Posterior vena cava (tissue), 2 donors: ENCODE measurements at regions not wholly inside any gene's neighbourhood (a gene's known extent, or its start where the extent isn't known, plus 50 kb on each side); places are given as distances from the start of the nearest gene placed in this dataset.
A peak's percentile ranks its signal among the peaks of the same experiment; 100 is the strongest.
"Not testable (repeated sequence)": the region's sequence is repeated elsewhere in the genome, so short reads cannot be mapped to it uniquely, and the experiment has no call there.

ENCODE experiments used
- DNase-seq: peaks from one replicate; pipeline ENCODE4 v3.0.0-alpha.2; 2020; ENCODE audit warnings: low spot score
- intact Hi-C, 2 donors: fragments of 100-400 bp; cut with DNase I; formaldehyde crosslinking; loops; one replicate each; pipeline versions ENCODE4 v1.14.1 to v1.14.2; 2022 to 2023
- donor health status: DM: yes; HTN: yes; CAD: no.
- donor health status: DM: yes; HTN: yes; CAD: no.

- DNase-seq: no peak
- intact Hi-C loops: no loop called here
These were observed 173.4 kb downstream of the NDUFS4 start for GRCh38 chr5:53733853-53734252.

GRCh38 chr5:53738105-53738504 is 177.7 kb downstream of the NDUFS4 start:
- intact Hi-C loops: no loop called here
- DNase-seq: no peak

- DNase-seq: no peak
- intact Hi-C loops: no loop called here
These were observed 178.7 kb downstream of the NDUFS4 start for GRCh38 chr5:53739111-53739510.

- intact Hi-C loops: no loop called here
- DNase-seq: no peak
These were observed 189.2 kb downstream of the NDUFS4 start for GRCh38 chr5:53749621-53750020.

- DNase-seq, intact Hi-C loops: not testable (repeated sequence)
These were observed 191.8 kb downstream of the NDUFS4 start for GRCh38 chr5:53752282-53752681.

- intact Hi-C loops: no loop called here
- no peak for DNase-seq
These were observed 206.2 kb downstream of the NDUFS4 start for GRCh38 chr5:53766673-53767072.

- intact Hi-C loops: no loop called here
- peak; percentile 56 for DNase-seq
These were observed 217.6 kb downstream of the NDUFS4 start for GRCh38 chr5:53777864-53778618.

- peak; percentile 77 for DNase-seq
- intact Hi-C loops: no loop called here
These were observed 219.1 kb downstream of the NDUFS4 start for GRCh38 chr5:53779541-53779981.

- intact Hi-C loops: no loop called here
These were observed 222.2 kb downstream of the NDUFS4 start for GRCh38 chr5:53782620-53783019.

GRCh38 chr5:53783624-53784228 is 223.3 kb downstream of the NDUFS4 start:
- DNase-seq: peak; percentile 56
- intact Hi-C loops: no loop called here

More at GRCh38 chr5:53782620-53783019, 222.2 kb downstream of the NDUFS4 start:
- no peak for DNase-seq

- intact Hi-C loops: no loop called here
- no peak for DNase-seq
These were observed 224.2 kb downstream of the NDUFS4 start for GRCh38 chr5:53784596-53784995.

GRCh38 chr5:53785924-53786323 is 225.5 kb downstream of the NDUFS4 start:
- intact Hi-C loops: no loop called here
- no peak for DNase-seq

- intact Hi-C loops: loop anchor here in 1 of 2 donors (5.0 kb wide), 1 partner anchor 1447 kb away; no protein-coding TSS in a partner anchor
- no peak for DNase-seq
These were observed 229.6 kb downstream of the NDUFS4 start for GRCh38 chr5:53790026-53790425.

- intact Hi-C loops: loop anchor here in 1 of 2 donors (5.0 kb wide), 1 partner anchor 1445 kb away; no protein-coding TSS in a partner anchor
- DNase-seq: no peak
These were observed 231.9 kb downstream of the NDUFS4 start for GRCh38 chr5:53792338-53792737.

- intact Hi-C loops, DNase-seq: not testable (repeated sequence)
These were observed 239.2 kb downstream of the NDUFS4 start for GRCh38 chr5:53799644-53800043.

- intact Hi-C loops, DNase-seq: not testable (repeated sequence)
These were observed 248.0 kb downstream of the NDUFS4 start for GRCh38 chr5:53808392-53808791.

- no peak for DNase-seq
- intact Hi-C loops: no loop called here
These were observed 254.4 kb downstream of the NDUFS4 start for GRCh38 chr5:53814819-53815218.

- intact Hi-C loops: no loop called here
- DNase-seq: no peak
These were observed 255.0 kb downstream of the NDUFS4 start for GRCh38 chr5:53815471-53815870.

- DNase-seq: no peak
- intact Hi-C loops: no loop called here
These were observed 256.7 kb downstream of the NDUFS4 start for GRCh38 chr5:53817183-53817582.

GRCh38 chr5:53819482-53819881 is 259.0 kb downstream of the NDUFS4 start:
- intact Hi-C loops: no loop called here
- no peak for DNase-seq
